Left colon (tissue), 2 donors: ENCODE measurements at regions not wholly inside any gene's neighbourhood (a gene's known extent, or its start where the extent isn't known, plus 50 kb on each side); places are given as distances from the start of the nearest gene placed in this dataset.

Experiments used
- ATAC-seq: fragments of 200-7000 bp; cut with Tn5 transposase; one replicate; pipeline ENCODE4 v1.9.1; 2020; ENCODE audit warnings: mild to moderate bottlenecking, moderate library complexity
- DNase-seq, 2 donors: peaks; one replicate each; pipeline ENCODE4 v3.0.0-alpha.2; 2020
- intact Hi-C, 2 donors: fragments of 100-400 bp; cut with DNase I in 1 of 2; cut with micrococcal nuclease in 1 of 2; formaldehyde crosslinking; loops; one replicate each; pipeline versions ENCODE4 v1.11.2 to v1.14.0; 2022; cut with DNase I, micrococcal nuclease
- donor health status: DM: no; HTN: no; CAD: no.
- donor health status: DM: yes; HTN: yes; CAD: no.

GRCh38 chr14:65329911-65330310 lies 82.6 kb upstream of the FUT8 start:
- intact Hi-C loops, result no loop called here
- ATAC-seq, result no peak
- no peak for DNase-seq

GRCh38 chr14:65330416-65330815 lies 82.1 kb upstream of the FUT8 start:
- DNase-seq, result no peak
- intact Hi-C loops, result no loop called here
- ATAC-seq, result no peak

GRCh38 chr14:65331652-65332051 lies 80.9 kb upstream of the FUT8 start:
- intact Hi-C loops, result no loop called here
- DNase-seq (no peak), ATAC-seq (no peak)

- intact Hi-C loops, result no loop called here
- no peak for ATAC-seq
- no peak for DNase-seq
Measured at GRCh38 chr14:65332141-65332871, 80.2 kb upstream of the FUT8 start.

GRCh38 chr14:65333943-65334687 lies 78.4 kb upstream of the FUT8 start:
- ATAC-seq (peak; percentile 3), DNase-seq (peak; percentile 54 to 63)
- intact Hi-C loops, result no loop called here

GRCh38 chr14:65334765-65335410 lies 77.6 kb upstream of the FUT8 start:
- intact Hi-C loops, result no loop called here
- ATAC-seq (peak; percentile 88), DNase-seq (peak; percentile 56 to 66)

- ATAC-seq, result peak; percentile 82
- intact Hi-C loops, result no loop called here
- DNase-seq, result peak; percentile 61 to 80
Measured at GRCh38 chr14:65335411-65335947, 77.1 kb upstream of the FUT8 start.

- DNase-seq (no peak), ATAC-seq (no peak)
- intact Hi-C loops, result no loop called here
Measured at GRCh38 chr14:65336191-65336591, 76.3 kb upstream of the FUT8 start.

GRCh38 chr14:65339866-65340265 lies 72.7 kb upstream of the FUT8 start:
- no peak for ATAC-seq
- DNase-seq, result no peak
- intact Hi-C loops, result no loop called here

GRCh38 chr14:65344011-65344410 lies 68.5 kb upstream of the FUT8 start:
- ATAC-seq, result no peak
- DNase-seq, result no peak
- intact Hi-C loops, result no loop called here

- DNase-seq, result no peak
- ATAC-seq, result no peak
- intact Hi-C loops, result no loop called here
Measured at GRCh38 chr14:65345266-65345665, 67.3 kb upstream of the FUT8 start.

GRCh38 chr14:65346474-65346873 lies 66.1 kb upstream of the FUT8 start:
- ATAC-seq, result no peak
- DNase-seq, result no peak
- intact Hi-C loops, result no loop called here

- intact Hi-C loops, result no loop called here
- DNase-seq, result no peak
Measured at GRCh38 chr14:65346895-65347294, 65.6 kb upstream of the FUT8 start.

GRCh38 chr14:65348137-65348536 lies 64.4 kb upstream of the FUT8 start:
- intact Hi-C loops, result no loop called here
- DNase-seq (no peak), ATAC-seq (no peak)

More at GRCh38 chr14:65346895-65347294, 65.6 kb upstream of the FUT8 start:
- ATAC-seq, result no peak

GRCh38 chr14:65349100-65349499 lies 63.4 kb upstream of the FUT8 start:
- no peak for ATAC-seq
- intact Hi-C loops, result no loop called here
- no peak for DNase-seq

- DNase-seq (no peak), ATAC-seq (no peak)
- intact Hi-C loops, result no loop called here
Measured at GRCh38 chr14:65351493-65352194, 60.9 kb upstream of the FUT8 start.

- ATAC-seq (peak; percentile 77), DNase-seq (peak in 1 of 2 donors; percentile 47)
- intact Hi-C loops, result no loop called here
Measured at GRCh38 chr14:65352964-65353530, 59.5 kb upstream of the FUT8 start.

- ATAC-seq (no peak), DNase-seq (no peak)
- intact Hi-C loops, result no loop called here
Measured at GRCh38 chr14:65354131-65354530, 58.4 kb upstream of the FUT8 start.

GRCh38 chr14:65354715-65355114 lies 57.8 kb upstream of the FUT8 start:
- no peak for DNase-seq
- peak; percentile 34 for ATAC-seq
- intact Hi-C loops, result no loop called here
